OCI-LY3 (cell line): ENCODE measurements at regions not wholly inside any gene's neighbourhood (a gene's known extent, or its start where the extent isn't known, plus 50 kb on each side); places are given as distances from the start of the nearest gene placed in this dataset.

Experiments used
- H2AFZ ChIP-seq: fragments of 200-600, 300-600 bp; shearing (Covaris generic); 2 replicates; pipeline ENCODE4 v1.6.0; 2014; ENCODE audit warnings: antibody characterized with exemption, low read depth, low read length
- H3K27ac ChIP-seq: fragments of 200-600, 300-600 bp; sonication (generic); 2 replicates; pipeline ENCODE4 v1.5.1; 2014; ENCODE audit warnings: mild to moderate bottlenecking, low read length, moderate library complexity, mixed read lengths
- H3K27me3 ChIP-seq: fragments of 200-600, 300-600 bp; sonication (generic); 2 replicates; pipeline ENCODE4 v1.6.1; 2014; ENCODE audit warnings: low read depth, low read length, mixed read lengths
- H3K36me3 ChIP-seq: fragments of 200-600, 300-600 bp; sonication (generic); replicated peaks from 2 replicates; pipeline ENCODE3; 2014; ENCODE audit warnings: low read depth, low read length, mixed read lengths
- H3K4me1 ChIP-seq: fragments of 300-600, 200-600 bp; sonication (generic); 2 replicates; pipeline ENCODE4 v1.6.1; 2014; ENCODE audit warnings: low read length, mixed read lengths
- H3K4me2 ChIP-seq: fragments of 200-600, 300-600 bp; sonication (generic); 2 replicates; pipeline ENCODE4 v1.6.1; 2014; ENCODE audit warnings: low read length, mixed read lengths
- H3K4me3 ChIP-seq: fragments of 300-600, 200-600 bp; sonication (generic); 2 replicates; pipeline ENCODE4 v1.5.1; 2014; ENCODE audit warnings: antibody characterized with exemption, mild to moderate bottlenecking, low read length, moderate library complexity
- H3K79me2 ChIP-seq: fragments of 300-600, 200-600 bp; shearing (Covaris generic); 2 replicates; pipeline ENCODE4 v1.6.1; 2014; ENCODE audit warnings: mild to moderate bottlenecking, low read length, mixed read lengths
- H3K9ac ChIP-seq: fragments of 300-600, 200-600 bp; shearing (Covaris generic); 2 replicates; pipeline ENCODE4 v1.6.0; 2014; ENCODE audit warnings: mild to moderate bottlenecking, low read length, moderate library complexity
- H3K9me3 ChIP-seq: fragments of 200-600, 300-600 bp; shearing (Covaris generic); 2 replicates; pipeline ENCODE4 v1.6.1; 2014; ENCODE audit warnings: low read length, mixed read lengths; ENCODE audit not compliant: insufficient read depth
- H4K20me1 ChIP-seq: fragments of 200-600, 300-600 bp; sonication (generic); 2 replicates; pipeline ENCODE4 v1.6.1; 2016; ENCODE audit warnings: low read length, mixed read lengths; ENCODE audit not compliant: insufficient read depth
- EZH2phosphoT487 ChIP-seq: fragments of 200-600 bp; shearing (Covaris generic); IDR thresholded peaks from 2 replicates; pipeline ENCODE4 v1.6.1; 2018; ENCODE audit warnings: antibody characterized with exemption, mixed run types, low read depth
- TF ChIP-seq, protein P1 (sequence below): fragments of 200-600, 300-600 bp; sonication (generic); IDR thresholded peaks from 2 replicates; pipeline ENCODE4 v1.5.1; 2014; ENCODE audit warnings: antibody characterized with exemption, low read length, low read depth

DNA sequence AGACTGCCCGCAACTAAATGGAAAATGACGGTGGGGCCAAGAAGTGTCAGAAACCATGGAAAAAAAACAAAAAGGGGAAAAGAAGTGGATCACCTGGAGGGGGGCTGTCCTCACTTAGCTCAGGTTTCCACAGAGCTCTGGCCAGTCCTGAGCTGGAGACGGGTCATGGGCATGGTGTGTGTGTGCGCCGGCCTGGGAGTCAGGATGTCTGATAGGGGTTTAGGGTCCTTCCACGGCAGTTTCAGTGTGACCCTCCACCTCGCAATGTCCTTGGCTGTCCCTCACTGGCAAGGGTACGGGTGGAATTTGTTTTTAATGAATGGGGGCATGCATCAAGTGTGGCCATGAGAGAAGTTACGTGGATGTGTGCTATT lies 133.2 kb upstream of the MEIS1 start:
- no peaks in the 10 kb centered on the region for H4K20me1 ChIP-seq
- H3K4me1 ChIP-seq, result peaks cover 5% of the 10 kb centered on the region; the same call in 1 of the 2 replicates
- no peak overlapping the region for H3K27ac ChIP-seq
- no peak overlapping the region for H2AFZ ChIP-seq
- no peaks in the 10 kb centered on the region for H3K9me3 ChIP-seq
- no peak overlapping the region for H3K4me2 ChIP-seq
- no peaks in the 10 kb centered on the region for H3K27me3 ChIP-seq
- H3K79me2 ChIP-seq, result no peaks in the 10 kb centered on the region
- no peak overlapping the region for H3K9ac ChIP-seq
- no peak for TF ChIP-seq EZH2phosphoT487
- TF ChIP-seq, protein P1, sequence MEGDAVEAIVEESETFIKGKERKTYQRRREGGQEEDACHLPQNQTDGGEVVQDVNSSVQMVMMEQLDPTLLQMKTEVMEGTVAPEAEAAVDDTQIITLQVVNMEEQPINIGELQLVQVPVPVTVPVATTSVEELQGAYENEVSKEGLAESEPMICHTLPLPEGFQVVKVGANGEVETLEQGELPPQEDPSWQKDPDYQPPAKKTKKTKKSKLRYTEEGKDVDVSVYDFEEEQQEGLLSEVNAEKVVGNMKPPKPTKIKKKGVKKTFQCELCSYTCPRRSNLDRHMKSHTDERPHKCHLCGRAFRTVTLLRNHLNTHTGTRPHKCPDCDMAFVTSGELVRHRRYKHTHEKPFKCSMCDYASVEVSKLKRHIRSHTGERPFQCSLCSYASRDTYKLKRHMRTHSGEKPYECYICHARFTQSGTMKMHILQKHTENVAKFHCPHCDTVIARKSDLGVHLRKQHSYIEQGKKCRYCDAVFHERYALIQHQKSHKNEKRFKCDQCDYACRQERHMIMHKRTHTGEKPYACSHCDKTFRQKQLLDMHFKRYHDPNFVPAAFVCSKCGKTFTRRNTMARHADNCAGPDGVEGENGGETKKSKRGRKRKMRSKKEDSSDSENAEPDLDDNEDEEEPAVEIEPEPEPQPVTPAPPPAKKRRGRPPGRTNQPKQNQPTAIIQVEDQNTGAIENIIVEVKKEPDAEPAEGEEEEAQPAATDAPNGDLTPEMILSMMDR, result no peak
- no peak overlapping the region for H3K4me3 ChIP-seq
- no peaks in the 10 kb centered on the region for H3K36me3 ChIP-seq

GRCh38 chr2:66301022-66301766 lies 133.7 kb upstream of the MEIS1 start:
- no peaks in the 10 kb centered on the region for H3K9me3 ChIP-seq
- H3K27ac ChIP-seq, result no peak overlapping the region
- no peaks in the 10 kb centered on the region for H3K36me3 ChIP-seq
- H2AFZ ChIP-seq, result no peak overlapping the region
- peaks cover 5% of the 10 kb centered on the region; the same call in 1 of the 2 replicates for H3K4me1 ChIP-seq
- no peaks in the 10 kb centered on the region for H3K79me2 ChIP-seq
- H3K9ac ChIP-seq, result no peak overlapping the region
- H3K27me3 ChIP-seq, result no peaks in the 10 kb centered on the region
- no peaks in the 10 kb centered on the region for H4K20me1 ChIP-seq
- H3K4me2 ChIP-seq, result no peak overlapping the region
- no peak overlapping the region for H3K4me3 ChIP-seq
- TF ChIP-seq, protein P1, result no peak
- no peak for TF ChIP-seq EZH2phosphoT487

DNA sequence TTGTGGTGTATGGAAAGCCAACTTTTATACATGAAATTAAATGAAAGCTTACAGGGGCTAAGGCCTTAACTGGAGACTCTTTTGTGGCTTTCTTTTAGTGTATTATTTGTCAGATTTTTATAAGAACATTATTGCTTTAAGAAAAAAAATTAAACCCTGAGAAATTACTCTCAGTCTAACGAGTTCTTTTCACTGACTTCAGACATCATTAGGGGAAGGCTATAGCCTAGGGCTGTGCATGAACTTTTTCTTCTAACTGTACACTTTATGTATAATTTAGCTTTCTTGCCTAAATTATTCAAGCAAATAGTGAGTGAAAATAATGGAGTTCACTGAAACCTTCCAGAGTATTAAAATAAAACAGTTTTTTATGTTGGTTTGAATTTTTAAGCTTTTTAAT lies 151.1 kb upstream of the MEIS1 start:
- Histone ChIP-seq H3K79me2 (no peaks in the 10 kb centered on the region), H3K9ac (no peak overlapping the region), H3K36me3 (no peaks in the 10 kb centered on the region), H2AFZ (no peak overlapping the region), H3K4me1 (no peaks in the 10 kb centered on the region), H3K4me3 (no peak overlapping the region), H3K9me3 (no peaks in the 10 kb centered on the region), H3K27me3 (no peaks in the 10 kb centered on the region), H4K20me1 (no peaks in the 10 kb centered on the region), H3K27ac (no peak overlapping the region), H3K4me2 (no peak overlapping the region)
- TF ChIP-seq EZH2phosphoT487, result no peak
- TF ChIP-seq, protein P1, result no peak

DNA sequence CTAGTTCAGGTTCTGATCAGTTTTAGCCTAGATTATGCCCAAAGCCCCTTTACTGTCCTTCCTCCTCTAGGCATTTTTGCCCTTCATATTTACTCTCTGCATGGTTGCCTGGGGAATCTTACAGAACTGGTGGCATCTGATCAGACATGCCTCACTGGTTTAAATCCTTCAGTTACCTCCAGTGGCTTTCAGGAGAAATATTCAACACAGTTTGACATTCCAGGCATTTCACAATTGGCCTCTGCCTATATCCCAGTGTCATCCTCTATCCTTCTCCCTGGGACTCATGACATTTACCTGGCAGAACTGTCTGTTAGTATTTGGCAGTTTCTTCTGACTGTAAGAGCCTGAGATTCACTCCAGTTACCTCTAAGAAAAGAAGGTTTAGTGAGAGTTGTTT lies 152.9 kb upstream of the MEIS1 start:
- H3K27me3 ChIP-seq, result no peaks in the 10 kb centered on the region
- H3K9me3 ChIP-seq, result no peaks in the 10 kb centered on the region
- no peak for TF ChIP-seq EZH2phosphoT487
- TF ChIP-seq, protein P1, result no peak

More for the DNA sequence above, 152.9 kb upstream of the MEIS1 start:
- no peak overlapping the region for H3K4me3 ChIP-seq
- no peak overlapping the region for H3K27ac ChIP-seq
- no peaks in the 10 kb centered on the region for H4K20me1 ChIP-seq
- no peak overlapping the region for H2AFZ ChIP-seq
- no peak overlapping the region for H3K9ac ChIP-seq
- H3K4me2 ChIP-seq, result no peak overlapping the region
- no peaks in the 10 kb centered on the region for H3K36me3 ChIP-seq
- no peaks in the 10 kb centered on the region for H3K79me2 ChIP-seq
- no peaks in the 10 kb centered on the region for H3K4me1 ChIP-seq
